GM23338 (cell line): ENCODE measurements at regions not wholly inside any gene's neighbourhood (a gene's known extent, or its start where the extent isn't known, plus 50 kb on each side); places are given as distances from the start of the nearest gene placed in this dataset.

Experiments used
- EZH2 ChIP-seq: fragments of 200-600 bp; sonication (generic); IDR thresholded peaks from one replicate; pipeline ENCODE4 v1.8.0; 2017; ENCODE audit warnings: antibody characterized with exemption, mild to moderate bottlenecking, low read depth; ENCODE audit not compliant: unreplicated experiment
- ZNF331 ChIP-seq: fragments of 250-450 bp; sonication (Bioruptor Pico); IDR thresholded peaks from 2 replicates; pipeline ENCODE4 v1.5.0; 2020; ENCODE audit warnings: low read depth, mild to moderate bottlenecking, moderate library complexity

DNA sequence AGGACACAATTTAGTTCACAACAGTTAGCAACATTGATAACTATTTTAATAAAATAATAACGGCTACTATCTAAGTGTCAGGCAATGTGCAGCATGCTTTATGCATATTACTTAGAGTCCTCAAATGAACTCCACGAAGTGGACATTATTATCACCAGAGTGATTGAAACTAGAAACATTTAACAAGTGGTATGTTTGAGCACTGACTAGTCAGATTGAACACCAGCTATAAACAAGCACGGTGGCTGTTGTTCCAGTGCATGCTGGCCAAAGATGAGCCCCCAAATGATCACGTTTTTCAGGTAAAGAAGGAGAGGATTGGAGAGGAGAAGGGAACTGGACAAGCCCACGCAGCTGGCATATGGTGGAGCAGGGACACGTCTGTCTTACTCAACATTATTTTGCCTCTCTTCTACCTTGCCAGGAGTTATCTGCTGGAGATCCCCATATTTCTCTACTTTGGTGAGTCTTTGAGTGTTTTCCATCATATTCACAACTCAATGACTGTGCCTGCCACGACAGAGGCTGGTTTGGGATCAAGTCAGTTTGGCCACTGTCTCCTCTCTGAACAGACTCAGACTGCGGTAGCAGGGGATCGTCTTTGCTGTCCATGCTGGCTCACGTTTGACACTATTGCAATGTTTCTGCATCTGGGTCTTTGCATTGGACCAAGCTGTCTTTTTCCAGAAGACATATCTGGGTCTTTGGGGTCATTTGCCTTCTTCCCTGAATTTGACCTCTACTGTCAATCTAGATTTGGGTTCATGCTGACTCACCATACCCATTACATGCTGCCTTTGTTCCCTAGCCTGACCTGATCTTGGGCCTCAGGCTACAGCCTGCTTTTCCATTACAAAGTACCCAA lies 66.0 kb upstream of the ACSL3 start:
- TF ChIP-seq ZNF331 (CRISPR knock-in tag) (no peak), EZH2 (no peak)
